HG02623 (cell line): ENCODE measurements at regions not wholly inside any gene's neighbourhood (a gene's known extent, or its start where the extent isn't known, plus 50 kb on each side); places are given as distances from the start of the nearest gene placed in this dataset.
"Not testable (repeated sequence)": the region's sequence is repeated elsewhere in the genome, so short reads cannot be mapped to it uniquely, and the experiment has no call there.

ENCODE experiments used
- ATAC-seq: cut with Tn5 transposase; IDR thresholded peaks from one replicate; pipeline ENCODE4 v1.9.1; 2021; ENCODE audit warnings: moderate library complexity; ENCODE audit not compliant: unreplicated experiment

DNA sequence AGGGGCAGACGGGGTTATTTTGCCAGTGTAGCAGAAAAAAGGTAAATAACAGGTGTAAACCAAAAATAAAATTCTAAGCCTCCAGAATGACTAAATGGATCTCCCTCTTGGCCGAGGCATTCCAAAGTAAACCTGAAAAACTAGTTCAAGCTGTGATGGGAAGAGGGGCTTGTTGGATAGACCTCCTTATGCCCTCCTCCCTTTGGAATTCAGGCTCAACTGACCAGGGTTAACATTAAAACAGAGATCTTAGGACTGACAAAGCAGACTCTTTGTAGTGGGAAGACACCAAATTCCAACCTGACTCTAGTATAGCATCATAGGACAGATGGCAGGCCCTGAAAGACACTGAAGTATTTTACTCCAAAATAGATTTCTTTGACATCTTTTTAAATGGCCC is 113.8 kb upstream of the ITGB1 start:
- no peak for ATAC-seq

DNA sequence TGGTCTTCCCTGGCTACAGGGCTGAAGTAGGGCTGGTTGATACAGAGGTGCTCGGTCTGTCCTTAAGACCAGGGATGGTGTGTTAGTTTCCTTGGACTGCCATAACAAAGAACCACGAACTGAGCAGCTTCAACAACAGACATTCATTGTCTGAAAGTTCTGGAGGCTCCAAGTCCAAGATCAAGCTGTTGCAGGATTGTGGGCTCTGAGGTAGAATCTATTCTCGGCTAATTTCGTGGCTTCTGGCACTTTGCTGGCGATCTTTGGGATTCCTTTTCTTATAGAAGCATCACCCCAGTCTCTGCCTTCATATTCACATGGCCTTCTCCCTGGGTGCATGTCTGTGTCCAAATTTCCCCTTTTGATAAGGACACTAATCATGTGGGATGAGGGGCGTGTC is 112.1 kb upstream of the ITGB1 start:
- no peak for ATAC-seq

DNA sequence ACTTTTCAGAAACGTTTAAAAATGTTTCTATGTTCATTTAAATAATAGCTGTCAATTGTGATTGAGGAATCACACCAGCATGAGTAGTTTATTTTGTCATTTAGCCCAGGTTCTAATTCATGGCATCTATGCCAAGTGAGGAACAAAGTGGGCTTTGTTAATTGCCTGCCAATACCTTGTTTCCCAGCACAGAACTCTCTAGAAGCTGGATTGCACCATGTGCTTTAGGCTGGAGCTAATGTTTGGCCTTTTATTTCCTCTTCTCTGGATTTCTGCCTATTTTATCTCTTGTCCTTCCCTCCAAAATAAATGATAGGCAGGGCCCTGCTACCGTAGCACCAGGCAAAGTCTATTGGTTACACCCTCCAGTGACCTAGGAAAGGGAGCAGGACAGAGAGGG is 109.9 kb upstream of the ITGB1 start:
- no peak for ATAC-seq

GRCh38 chr10:33067481-33067880 is 109.5 kb upstream of the ITGB1 start:
- no peak for ATAC-seq

- no peak for ATAC-seq
Observed at GRCh38 chr10:33066558-33067236, 108.7 kb upstream of the ITGB1 start.

GRCh38 chr10:33065111-33065510 is 107.1 kb upstream of the ITGB1 start:
- ATAC-seq = no peak

DNA sequence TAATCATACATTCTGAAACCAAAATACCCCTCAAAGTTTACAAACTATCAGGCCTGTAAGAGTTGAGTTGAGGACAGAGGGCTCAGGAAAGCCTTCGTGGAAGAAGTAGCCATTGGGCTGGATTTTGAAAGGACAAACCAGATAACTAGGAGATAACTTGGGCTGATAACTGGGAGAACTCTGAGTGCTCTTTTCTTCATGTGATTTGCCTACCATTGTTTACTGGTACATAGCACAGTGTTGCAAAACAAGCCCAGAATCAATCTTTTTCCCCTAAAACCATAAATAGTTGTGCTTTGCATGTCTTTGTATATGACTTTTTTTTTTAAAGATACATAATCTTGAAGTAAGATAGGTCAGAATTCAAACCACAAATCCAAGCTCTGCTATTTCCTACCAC is 106.7 kb upstream of the ITGB1 start:
- ATAC-seq = no peak

DNA sequence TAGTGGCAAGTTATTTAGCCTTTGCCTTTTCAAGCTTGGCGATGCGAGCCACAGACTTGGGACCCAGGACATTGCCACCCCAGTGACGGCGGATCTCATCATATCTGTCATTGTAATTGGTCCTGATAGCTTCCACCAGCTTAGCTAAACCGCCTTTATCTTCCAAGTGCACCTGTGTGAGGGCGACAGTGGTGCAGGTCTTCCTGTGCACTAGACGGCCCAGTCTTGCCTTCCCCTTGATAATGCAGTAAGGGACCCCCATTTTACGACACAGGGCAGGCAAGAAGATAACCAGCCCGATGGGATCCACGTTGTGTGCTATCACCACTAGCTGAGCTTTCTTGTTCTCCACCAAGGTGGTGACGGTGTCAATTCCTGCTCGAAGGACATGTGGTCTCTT is 99.6 kb upstream of the ITGB1 start:
- ATAC-seq = no peak

DNA sequence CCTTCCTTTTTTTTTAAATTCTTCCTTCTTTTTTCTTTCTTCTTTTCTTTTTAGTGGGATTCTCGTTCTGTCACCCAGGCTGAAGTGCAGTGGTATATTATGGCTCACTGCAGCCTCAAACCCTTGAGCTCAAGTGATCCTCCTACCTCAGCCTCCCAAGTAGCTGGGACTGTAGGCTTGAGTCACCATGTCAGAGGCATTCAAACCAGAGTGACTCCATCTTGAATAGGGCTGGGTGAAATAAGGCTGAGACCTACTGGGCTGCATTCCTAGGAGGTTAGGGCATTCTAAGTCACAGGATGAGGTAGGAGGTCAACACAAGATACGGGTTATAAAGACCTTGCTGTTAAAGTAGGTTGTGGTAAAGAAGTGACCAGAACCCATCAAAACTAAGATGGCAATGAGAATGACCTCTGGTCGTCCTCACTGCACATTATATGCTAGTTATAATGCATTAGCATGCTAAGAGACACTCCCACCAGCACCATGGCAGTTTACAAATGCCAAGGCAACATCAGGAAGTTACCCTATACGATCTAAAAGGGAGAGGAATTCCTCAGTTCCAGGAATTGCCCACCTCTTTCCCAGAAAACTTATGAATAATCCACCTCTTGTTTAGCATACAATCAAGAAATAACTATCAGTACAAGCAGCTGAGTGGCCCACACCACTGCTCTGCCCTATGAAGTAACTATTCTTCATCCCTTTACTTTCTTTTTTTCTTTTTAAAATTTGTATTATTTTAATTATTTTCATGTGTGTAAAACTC is 99.0 kb upstream of the ITGB1 start:
- no peak for ATAC-seq

DNA sequence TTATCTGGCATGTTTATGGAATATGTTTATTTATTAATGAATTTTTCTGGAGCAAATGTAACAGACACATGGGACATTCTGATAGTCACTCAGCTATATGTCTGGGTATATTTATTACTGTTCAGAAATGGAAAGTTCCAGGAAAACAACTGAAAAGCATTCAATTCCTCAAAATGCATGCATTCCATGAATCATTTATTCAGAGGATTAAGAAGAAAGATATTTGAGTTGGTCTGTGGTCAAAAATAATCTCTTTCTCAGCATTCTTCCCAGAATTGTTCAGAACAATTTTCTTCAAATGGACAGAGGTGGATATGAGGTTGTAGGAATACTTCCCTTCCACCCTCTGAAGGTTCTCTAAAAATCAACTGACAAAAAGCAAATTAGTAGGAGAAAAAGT is 97.6 kb upstream of the ITGB1 start:
- no peak for ATAC-seq

GRCh38 chr10:33052915-33053810 is 95.1 kb upstream of the ITGB1 start:
- ATAC-seq = no peak

GRCh38 chr10:33052263-33052875 is 94.3 kb upstream of the ITGB1 start:
- no peak for ATAC-seq

GRCh38 chr10:33049963-33050920 is 92.2 kb upstream of the ITGB1 start:
- not testable (repeated sequence) for ATAC-seq

GRCh38 chr10:33048223-33048622 is 90.2 kb upstream of the ITGB1 start:
- ATAC-seq = no peak

- ATAC-seq = no peak
Observed at GRCh38 chr10:33047655-33048054, 89.6 kb upstream of the ITGB1 start.

DNA sequence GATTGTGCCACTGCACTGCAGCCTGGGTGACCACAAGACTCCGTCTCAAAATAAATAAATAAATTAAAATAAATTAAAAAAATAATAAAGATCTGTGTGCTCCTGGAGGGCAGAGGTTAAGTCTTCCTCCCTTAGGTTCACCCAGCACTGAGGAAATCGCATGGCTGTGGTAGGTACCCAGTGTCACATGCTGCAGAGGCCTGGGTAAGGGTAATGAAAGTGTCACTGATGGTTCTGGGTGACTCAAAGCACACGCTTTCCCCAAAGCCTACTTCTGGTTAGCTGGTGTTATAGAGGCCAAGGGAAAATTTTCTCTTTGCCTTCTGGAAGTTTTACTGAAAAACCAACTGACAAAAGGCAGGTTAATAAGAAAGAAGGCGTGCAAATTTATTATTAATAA is 88.8 kb upstream of the ITGB1 start:
- ATAC-seq = no peak

- no peak for ATAC-seq
Observed at GRCh38 chr10:33045421-33045820, 87.4 kb upstream of the ITGB1 start.

- ATAC-seq = no peak
Observed at GRCh38 chr10:33042565-33042964, 84.5 kb upstream of the ITGB1 start.

DNA sequence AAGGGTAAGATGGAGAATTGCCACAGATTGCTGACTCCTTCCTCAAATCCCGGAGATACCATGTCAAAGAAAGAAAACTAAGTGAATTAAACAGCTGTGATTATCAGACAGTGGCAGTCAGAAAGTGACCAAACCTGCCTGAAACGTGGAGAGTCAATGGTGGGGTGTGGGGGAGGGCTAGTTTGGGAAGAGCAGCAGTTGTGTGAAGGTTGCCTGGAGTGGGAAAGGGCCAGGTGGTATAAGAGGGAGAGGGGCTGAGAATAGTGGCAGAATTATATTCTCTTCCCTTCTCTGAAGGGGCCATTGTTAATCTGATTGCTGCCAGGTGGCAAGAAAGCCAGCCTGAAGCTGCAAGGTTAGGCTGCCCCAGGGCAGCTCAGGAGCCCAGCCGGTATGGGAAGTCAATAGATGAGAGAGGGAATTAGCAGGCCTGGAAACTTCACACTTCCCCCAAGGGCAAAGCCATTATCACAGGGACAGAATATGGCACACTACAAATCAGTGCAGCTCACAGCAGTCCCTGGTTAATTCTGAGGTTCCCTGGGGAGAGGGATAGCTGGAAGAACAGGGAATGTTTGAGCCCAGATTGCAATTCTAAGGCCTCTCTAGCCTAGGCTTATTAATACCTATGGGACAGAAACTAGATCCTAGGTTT is 83.9 kb upstream of the ITGB1 start:
- no peak for ATAC-seq

- no peak for ATAC-seq
Observed at GRCh38 chr10:33040436-33040835, 82.4 kb upstream of the ITGB1 start.
